Activated CD8-positive, alpha-beta memory T cell treated with anti-CD3 and anti-CD28 coated beads, Interleukin-2, amount 50 U/mL, for 48 hours (primary cell): ENCODE measurements at regions not wholly inside any gene's neighbourhood (a gene's known extent, or its start where the extent isn't known, plus 50 kb on each side); places are given as distances from the start of the nearest gene placed in this dataset.
"Not testable (repeated sequence)": the region's sequence is repeated elsewhere in the genome, so short reads cannot be mapped to it uniquely, and the experiment has no call there.

Experiments
- DNase-seq: peaks from one replicate; pipeline ENCODE4 v3.0.0-alpha.2; 2020

DNA sequence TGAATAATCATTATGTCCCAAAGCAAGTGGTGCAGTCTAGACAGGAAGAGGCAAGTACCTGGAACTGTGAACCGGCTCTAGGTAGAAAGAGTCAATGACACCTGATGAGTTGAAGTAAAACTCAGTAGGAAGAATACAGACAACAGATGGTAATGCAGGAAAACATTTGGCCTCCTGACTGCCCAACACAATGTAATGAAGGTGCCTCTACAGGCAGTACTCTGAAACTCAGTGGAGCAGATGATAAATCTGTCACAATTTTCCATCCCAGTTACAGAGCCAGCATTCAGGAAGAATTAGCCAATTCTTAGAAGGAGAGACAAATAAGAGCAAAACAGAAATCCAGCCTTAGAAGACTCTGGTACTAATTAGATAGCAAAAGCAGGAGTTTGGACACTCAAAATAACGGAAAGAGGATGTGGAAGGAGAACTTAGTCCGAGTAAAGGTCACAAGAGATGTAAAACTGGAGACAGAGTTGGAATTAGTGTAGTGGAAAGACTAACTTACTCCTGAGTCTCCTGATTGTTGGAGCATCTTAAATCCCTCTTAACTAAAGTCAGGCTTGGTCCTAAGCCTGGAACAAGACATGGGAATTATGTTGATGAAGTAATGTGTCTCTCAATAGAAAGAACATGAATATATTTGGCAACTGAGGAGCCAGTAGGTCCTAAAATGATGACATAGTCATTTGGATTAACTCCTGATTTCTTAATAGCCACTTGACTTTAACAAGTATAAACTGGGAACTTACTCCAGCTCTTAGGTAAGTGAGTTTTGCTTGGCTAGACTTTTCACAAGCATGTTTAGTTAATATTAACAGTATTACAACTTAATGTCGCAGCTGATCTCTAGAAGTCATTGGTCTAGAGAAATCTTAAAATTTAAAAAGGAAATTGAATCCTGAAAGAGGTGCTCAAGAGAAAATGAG is 457.3 kb upstream of the MIR17HG start:
- no peak for DNase-seq

DNA sequence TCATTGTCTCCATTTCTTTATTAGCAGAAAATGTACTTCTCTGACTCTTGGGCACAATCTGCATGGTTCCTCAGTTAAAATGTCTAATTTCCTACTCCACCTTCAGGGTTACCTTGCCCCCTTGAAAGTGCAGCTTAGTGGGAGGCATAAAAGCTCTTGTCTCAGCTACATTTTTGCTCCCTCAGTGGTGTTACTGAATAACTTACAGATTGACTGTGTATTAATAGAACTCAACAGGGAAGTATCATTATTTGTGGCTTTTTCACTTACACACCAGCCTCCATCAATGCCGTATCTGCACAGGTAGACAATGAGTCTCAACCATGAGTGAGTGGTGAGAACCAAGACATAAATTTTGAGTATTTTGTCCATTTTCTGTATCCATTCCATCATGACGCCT is 456.2 kb upstream of the MIR17HG start:
- DNase-seq: no peak

DNA sequence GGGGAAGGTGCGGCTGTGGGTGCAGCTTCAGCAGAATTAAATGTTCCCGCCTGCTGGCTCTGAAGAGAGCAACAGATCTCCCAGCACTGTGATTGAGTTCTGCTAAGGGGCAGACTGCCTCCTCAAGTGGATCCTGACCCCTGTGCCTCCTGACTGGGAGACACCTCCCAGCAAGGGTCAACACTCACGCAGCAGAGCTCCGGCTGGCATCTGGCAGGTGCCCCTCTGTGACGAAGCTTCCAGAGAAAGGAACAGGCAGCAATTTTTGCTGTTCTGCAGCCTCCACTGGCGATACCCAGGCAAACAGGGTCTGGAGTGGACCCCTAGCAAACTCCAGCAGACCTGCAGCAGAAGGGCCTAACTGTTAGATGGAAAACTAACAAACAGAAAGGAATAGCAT is 454.3 kb upstream of the MIR17HG start:
- not testable (repeated sequence) for DNase-seq

DNA sequence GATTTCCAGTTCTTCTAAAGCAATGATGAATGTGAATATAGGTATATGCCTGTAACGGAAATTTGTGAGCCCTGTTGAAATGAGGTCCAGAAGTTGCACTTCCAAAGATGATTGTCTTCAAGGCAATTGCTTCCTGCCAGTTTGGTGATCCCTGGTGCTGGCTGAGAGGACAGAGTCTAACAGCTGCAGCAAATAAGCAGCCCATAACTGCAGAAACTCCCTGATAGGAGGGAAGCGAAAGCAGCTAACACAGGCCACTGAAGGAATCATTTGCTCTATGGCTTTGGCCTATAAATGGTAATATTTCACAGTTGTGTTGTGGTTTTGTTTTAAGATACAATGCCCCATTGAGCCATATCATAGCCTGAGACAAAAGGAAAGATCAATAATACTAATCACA is 451.5 kb upstream of the MIR17HG start:
- DNase-seq: no peak

DNA sequence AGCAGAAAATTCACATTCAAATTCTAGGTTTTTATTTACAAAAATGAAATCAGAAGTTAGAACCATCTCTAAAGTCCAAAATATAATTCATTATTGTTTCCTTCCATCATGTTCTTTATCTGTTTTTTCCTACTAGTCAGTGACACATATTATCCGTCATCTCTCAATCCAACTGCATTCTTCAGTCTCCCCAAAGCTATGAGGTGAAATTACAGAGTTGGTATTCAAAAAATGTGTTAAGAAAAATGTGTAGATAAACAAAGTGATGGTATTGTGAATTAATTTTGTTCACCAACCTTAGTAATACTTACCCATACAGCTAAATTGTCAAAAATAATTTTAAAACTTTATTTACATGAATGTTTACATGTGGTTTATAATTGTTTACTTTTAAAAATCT is 448.7 kb upstream of the MIR17HG start:
- no peak for DNase-seq

DNA sequence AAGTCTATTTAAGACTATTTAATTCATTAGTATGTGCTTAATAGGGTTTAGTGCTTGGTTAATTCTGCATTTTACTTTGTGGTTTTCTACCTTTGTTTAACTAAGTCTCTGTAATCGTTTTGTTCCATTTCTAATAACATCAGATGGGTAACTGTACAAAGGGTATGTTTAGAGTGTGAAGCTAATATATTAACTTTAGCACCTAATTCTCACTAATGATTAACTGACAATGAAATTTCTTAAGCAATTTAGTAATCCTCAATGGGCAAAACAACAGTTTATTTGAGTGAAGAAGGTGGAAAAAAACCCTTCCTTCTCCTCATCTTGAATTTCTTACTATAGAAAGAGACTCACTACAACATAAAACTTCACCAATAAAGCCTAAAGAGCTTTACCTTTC is 448.1 kb upstream of the MIR17HG start:
- no peak for DNase-seq

DNA sequence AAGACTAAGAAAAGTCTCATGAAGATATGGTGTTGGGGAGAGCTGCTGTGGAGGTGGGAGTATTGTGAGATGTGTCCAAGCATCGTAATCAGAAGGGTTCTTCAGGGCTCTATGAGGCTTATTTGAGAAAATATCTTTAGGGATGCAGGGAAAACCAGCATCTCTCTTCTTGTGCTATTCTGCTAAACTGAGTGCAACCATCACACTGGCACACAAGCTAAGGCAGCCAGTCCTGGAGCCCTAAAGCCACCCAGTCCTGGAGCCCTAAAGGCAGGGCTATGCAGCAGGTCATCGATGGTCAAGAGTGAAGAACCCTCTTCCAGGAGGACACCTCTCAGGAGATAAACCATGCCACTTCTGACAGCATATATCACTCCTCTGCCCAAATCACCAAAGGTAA is 445.2 kb upstream of the MIR17HG start:
- no peak for DNase-seq

DNA sequence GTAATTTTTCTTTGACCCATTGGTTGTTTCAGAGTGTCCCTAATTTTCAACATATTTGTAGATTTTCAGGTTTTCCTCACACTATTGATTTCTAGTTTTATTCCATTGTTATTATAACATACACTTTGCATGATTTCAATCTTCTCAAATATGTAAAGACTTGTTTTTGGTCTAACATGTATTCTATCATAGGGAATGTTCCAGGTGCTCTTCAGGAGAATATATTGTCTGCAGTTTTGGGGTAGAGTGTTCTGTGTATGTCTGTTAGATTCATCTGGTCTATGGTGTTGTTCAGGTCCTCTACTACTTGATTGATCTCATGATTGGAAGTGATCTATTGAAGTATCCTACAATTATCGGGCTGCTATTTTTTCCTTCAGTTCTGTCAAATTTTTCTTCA is 440.9 kb upstream of the MIR17HG start:
- DNase-seq: no peak

DNA sequence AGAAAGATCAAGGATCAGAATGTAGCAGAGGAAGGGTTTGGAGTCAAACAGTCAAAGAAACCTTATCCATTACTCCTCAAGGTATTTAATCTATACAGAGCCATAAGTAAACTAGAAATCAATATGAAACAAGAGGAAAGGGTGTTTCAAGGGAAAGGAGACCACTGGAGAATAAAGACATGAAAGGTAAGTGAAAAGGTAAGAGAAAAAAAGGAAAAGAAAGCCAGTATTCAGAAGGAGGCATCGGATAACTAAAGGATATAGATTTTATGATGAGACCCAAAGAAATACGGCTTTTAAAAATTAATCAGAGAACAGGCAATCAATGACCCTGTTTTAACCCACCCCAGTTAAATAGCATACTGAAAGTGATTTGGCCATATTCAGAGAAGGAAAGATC is 438.7 kb upstream of the MIR17HG start:
- DNase-seq: no peak

DNA sequence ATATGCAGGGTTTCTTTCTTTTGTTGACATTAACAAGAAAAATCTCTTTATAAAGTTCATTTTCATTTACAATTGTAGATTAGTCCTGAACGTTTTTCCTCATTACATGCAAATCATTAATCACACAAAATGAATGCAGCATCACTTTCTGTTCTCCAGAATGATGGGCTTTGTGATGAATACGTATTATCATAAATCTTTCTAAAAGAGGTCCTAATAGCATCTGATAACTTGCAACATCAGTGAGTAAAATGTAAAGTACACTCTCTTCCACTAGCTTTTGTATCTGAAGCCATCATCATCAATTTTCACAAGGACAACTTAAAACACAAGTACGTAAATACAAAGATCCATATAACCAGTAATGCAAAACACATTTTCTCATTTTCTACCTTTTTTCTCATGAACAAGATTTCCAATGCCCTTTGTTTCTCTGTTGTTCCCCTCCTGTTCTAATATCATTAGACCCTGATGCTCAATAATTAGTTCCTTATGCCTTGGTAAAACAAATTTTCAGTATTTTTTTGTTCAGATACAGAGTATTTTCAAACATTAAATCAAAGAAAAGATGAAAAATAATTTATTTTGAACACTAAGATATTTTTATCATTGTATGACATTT is 437.4 kb upstream of the MIR17HG start:
- DNase-seq: no peak

DNA sequence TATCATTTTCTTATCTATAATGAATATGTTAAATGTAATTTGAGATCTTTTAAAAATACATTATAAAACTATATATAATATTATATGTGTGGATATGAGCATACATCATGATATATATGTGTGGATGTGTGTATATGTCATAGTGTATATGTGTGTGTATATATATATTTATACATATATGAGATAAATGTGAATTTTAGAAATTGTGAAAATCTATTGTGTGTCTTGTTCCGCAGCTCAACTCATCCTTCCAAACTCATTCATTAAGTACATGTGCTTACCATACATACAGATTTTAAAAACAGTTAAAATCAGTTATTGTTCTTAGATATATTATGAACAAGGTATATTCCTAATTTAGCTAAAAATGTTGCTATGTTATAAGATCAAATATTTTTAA is 435.2 kb upstream of the MIR17HG start:
- DNase-seq: no peak

DNA sequence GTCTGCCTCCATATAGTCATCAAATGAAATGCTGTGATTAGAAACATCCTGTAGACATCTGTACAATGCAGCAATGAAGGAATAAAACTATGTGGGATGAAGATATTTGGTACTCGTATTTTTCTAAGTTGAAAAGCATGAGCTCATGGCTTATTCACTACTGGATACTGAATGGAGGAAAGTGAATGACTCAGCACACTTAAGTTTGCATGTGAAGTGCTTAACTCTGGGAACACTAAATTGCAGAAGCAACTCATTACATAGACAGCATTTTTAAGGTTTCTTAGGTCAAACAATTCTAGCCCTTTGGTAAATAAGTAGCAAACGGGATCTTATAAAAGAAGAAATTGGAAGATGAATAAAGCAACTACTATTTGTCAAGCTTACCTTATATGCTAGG is 429.0 kb upstream of the MIR17HG start:
- DNase-seq: no peak

DNA sequence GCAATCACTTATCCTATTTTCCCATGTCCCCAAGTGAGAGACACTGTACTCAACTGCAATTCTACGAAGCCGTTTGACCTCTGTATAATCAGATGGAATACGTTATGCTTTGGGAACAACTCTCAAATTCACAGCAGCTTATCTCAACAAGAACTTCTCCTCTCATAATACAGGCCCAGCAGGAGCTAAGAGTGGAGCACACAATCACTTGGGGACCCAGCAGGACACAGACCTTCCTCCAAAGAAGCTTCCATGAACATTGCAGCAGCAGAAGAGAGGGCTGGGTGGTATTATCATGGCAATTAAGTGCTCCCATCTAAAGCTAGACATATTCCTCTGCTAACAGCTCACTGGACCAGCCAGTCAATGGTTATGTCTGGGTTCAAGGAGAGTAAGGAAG is 428.3 kb upstream of the MIR17HG start:
- DNase-seq: no peak

DNA sequence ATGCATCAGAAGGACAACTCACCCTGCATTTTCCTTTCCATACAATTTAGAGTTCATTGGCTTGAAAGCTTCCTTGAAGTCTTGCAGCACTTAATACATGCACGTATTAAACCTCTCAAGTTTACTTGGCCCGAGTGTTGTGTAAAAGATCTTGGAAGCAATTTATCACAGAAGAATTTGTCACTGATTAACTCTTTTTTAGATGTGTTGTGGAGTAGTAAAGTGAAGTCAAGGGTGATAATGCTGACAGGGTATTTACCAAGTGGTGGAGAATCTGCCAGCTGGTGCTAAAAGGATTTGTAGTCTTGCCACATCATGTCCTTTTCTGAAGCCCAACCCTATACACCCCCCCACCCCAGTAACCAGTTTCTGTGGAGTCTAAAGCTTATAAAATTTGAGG is 421.0 kb upstream of the MIR17HG start:
- DNase-seq: no peak

DNA sequence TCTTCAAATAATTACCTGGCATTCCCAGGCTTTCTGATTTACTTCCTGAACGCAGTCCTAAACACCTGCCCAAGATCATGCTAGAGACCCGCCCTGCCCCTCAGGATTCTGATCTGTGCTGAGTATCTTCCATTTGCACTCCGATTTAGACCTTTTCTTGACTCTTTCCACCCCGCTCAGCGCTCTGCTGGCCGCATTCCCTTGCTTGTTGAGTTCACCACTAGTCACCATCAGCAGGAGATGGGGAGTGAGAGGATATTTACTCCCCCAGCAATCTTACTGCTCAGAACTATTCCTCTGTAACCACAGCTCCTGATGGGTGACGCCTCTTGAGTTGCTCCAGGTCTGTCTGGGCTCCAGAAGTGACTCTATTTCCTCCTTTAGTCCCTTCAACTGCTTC is 419.4 kb upstream of the MIR17HG start:
- no peak for DNase-seq

DNA sequence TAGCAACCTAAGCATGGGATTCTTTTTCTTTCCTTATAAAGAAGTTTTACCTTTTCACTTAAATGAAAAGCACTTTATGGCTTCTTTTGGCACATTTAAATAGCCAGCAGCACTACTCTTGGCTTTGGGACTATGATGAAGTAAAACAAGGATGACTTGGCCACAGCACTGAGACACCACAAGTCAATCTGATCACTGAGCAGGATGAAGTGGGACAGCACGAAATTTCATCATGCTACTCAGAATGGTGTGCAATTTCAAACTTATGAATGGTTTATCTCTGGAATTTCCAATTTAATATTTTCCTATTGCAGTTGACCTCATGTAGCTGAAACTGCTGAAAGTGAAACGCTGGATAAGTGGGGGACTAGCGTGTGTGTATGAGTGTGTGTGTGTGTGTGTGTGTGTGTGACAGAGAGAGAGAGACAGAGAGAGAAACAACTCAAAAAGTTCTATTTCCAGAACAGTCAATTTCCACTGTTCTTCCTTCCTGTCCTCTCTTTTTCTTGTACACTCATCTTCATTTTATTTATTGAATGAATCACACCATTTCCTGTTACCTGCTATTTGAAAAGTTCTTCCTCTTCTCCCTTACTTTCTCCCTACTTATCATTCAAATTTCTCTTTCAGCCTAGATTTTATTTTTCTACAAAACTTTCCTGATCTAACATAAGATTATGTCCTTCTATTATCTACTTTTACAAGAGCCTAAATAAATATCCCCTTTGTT is 414.2 kb upstream of the MIR17HG start:
- no peak for DNase-seq

DNA sequence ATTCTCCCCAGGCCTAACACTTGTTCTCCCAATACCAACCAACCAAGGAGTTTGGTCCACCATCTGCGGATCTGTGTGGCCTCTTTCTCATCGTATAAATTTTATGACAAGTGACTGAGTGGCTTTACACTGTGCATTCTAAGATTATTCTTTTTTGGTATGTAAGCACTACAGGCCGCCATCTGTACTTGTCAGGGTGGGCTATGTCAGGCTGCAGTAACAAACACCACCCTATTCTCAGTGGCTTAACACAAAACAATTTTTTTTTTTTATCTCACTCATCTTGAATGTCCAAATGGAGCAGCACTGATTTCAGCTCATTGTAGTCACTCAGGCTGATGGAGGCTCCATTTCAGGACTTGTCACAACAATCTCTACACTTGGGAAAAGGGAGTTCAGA is 412.7 kb upstream of the MIR17HG start:
- no peak for DNase-seq

DNA sequence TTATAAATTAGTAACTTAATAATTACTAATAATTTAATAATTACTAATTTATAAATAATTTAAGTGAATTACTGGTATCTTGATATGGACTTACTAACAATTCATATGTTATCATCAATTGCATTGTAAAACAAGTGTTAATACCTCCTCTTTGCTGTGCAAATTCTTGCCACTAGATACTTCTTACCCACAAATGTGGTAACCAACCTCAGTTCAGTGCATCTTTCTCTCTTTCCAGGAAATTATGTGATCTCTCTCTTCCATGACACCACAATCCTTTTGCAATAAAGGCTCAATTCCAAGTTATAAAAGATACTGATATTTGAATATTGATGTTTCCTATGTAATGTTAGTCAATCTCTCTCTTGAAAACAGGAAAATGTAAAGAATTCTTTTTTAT is 408.6 kb upstream of the MIR17HG start:
- no peak for DNase-seq

DNA sequence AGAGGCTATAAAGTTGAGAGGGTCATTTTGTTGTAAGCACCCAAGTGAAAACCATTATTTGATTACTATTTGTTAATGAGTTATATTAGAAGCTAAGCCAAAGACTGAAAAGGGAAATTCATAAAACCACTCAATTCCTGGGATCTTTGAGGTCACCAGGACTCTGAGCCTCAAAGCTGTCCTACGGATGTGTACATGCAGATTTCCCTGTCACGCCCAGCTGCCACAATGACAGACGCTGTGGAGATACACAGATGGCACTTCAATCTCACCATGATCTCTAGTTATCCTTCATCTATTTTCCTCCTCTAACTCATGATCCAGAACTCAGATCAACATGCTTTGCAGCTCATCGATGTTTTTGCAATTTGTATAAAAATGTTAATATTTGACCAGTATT is 403.5 kb upstream of the MIR17HG start:
- DNase-seq: no peak

DNA sequence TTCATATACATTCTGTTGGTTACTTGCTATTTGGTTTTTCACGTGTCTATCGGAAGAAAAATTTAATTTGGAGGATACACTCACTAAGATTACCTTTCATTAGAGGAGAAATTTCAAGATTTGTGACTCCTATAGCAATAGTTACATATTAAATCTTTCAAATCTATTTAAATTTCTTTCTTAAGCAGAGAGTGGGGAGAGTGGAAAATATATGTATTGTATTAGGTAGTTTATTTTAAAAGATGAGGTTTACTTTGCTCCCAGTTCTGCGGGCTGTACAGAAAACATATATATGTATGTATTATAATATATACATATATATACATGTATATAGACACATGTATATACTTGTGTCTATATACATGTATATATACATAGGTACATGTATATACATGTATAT is 402.3 kb upstream of the MIR17HG start:
- DNase-seq: not testable (repeated sequence)

DNA sequence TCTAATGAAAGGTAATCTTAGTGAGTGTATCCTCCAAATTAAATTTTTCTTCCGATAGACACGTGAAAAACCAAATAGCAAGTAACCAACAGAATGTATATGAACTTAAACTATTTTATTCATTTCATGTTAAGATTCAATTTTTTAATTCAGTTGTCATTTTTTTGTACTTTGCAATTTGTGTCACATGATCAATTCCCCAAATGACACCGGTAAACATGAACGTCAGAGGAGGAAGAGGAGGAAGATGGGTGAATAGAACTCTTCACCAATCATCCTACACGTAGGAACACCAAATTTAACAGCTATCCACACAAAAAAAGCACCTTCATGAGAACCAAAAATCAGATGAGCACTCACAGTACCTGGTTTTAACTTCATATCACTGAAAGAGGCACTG is 401.4 kb upstream of the MIR17HG start:
- DNase-seq: not testable (repeated sequence)

DNA sequence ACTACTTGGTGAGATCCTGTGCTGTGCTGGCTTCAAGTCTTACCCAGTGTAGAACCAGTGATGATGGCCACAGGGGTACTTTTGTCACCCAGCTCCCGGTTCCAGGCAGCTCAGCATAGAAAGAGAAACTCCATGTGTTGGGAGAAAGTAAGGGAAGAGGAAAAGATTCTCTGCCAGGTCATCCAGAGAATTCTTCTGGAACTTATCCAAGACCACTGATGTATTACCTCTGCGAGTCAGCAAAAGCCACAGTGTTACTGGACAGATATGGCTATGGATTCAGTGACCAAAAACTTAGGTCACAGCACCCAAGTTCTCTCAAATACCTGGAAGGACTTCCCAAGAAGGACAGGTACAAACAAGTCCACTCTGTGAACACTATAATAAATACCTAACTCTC is 399.5 kb upstream of the MIR17HG start:
- no peak for DNase-seq

DNA sequence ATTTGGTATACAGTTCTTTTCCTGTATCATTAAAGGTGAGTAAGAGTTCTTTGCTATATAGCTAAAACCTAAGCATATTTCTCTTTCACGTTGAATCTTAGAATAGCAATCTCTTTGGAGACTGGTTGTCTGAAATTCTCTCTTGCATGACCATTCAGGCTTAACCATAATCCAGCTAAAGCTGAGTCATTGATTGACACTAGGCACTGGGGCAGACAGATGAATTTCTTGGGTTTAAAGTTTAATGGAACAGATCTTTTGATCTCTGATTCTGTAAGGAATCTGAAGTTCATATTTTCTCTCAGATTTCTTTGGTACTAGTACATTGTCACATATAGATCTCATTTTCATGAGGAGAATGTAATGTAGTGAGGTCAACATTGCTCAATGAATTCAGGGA is 397.3 kb upstream of the MIR17HG start:
- no peak for DNase-seq

DNA sequence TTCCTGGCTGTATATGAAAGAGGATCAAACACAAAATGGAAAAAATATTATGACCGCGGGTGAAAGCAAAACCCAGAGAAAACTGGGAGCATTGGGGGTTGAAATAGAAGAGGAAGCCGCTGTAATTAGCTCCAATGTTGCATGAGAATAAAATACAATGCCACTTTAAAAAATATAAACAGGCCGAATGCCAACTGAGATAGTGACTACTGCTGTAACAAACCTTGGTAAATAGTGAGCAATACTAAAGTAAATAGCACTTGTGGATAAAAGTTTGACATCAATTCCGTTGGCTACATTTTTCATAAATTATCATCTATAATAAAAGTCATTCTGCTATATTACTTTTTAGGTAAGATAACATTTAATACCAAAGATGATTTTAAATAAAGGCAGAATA is 395.8 kb upstream of the MIR17HG start:
- no peak for DNase-seq
